Activated B cell treated with CpG ODN at 0.5 μM for 24 hours (primary cell): ENCODE measurements at regions not wholly inside any gene's neighbourhood (a gene's known extent, or its start where the extent isn't known, plus 50 kb on each side); places are given as distances from the start of the nearest gene placed in this dataset.

Experiments used
- ATAC-seq: fragments of 200-7000 bp; cut with Tn5 transposase; one replicate; pipeline ENCODE4 v1.10.0; 2021; ENCODE audit warnings: low read depth, mild to moderate bottlenecking, moderate library complexity
- CTCF ChIA-PET: fragments of 350-600 bp; sonication (Branson Sonifier 250); formaldehyde crosslinking; loops from one replicate; lab custom pipeline; 2021; ENCODE audit warnings: antibody characterized with exemption; lab: Charles Lee
- POLR2A ChIA-PET: fragments of 350-600 bp; sonication (Branson Sonifier 250); formaldehyde crosslinking; loops from one replicate; lab custom pipeline; 2021; ENCODE audit warnings: antibody characterized with exemption; lab: Charles Lee
- DNase-seq: peaks from one replicate; pipeline ENCODE4 v3.0.0; 2022
- H3K27ac Mint-ChIP-seq: one replicate; pipeline ENCODE4 v1.8.0; 2020; ENCODE audit warnings: mixed read lengths
- H3K27me3 Mint-ChIP-seq: one replicate; pipeline ENCODE4 v1.8.0; 2021; ENCODE audit warnings: mixed read lengths
- H3K36me3 Mint-ChIP-seq: one replicate; pipeline ENCODE4 v1.8.0; 2021; ENCODE audit warnings: low read depth, mixed read lengths
- H3K4me1 Mint-ChIP-seq: one replicate; pipeline ENCODE4 v1.8.0; 2021; ENCODE audit warnings: mixed read lengths
- H3K4me3 Mint-ChIP-seq: one replicate; pipeline ENCODE4 v1.8.0; 2020; ENCODE audit warnings: mild to moderate bottlenecking, mixed read lengths
- H3K9me3 Mint-ChIP-seq: one replicate; pipeline ENCODE4 v1.8.0; 2020; ENCODE audit warnings: mixed read lengths
- CTCF ChIP-seq: fragments of 200-600 bp; IDR thresholded peaks from one replicate; pipeline ENCODE4 v1.8.0; 2022; ENCODE audit warnings: antibody characterized with exemption, mild to moderate bottlenecking
- intact Hi-C: fragments of 100-400 bp; cut with micrococcal nuclease; formaldehyde crosslinking; loops from one replicate; pipeline ENCODE4 v1.15.1; 2024

- Mint-ChIP-seq H3K9me3 (no peaks in the 10 kb centered on the region), H3K27ac (no peak overlapping the region), H3K4me1 (no peaks in the 10 kb centered on the region), H3K4me3 (no peak overlapping the region), H3K36me3 (no peaks in the 10 kb centered on the region), H3K27me3 (no peaks in the 10 kb centered on the region)
- ChIA-PET CTCF (no interaction called here), POLR2A (no interaction called here)
- DNase-seq = no peak
- no peak for ATAC-seq
- TF ChIP-seq CTCF = no peak
- intact Hi-C loops = loop anchor here (2.0 kb wide), 1 partner anchor 386 kb away; no protein-coding TSS in a partner anchor
Observed at GRCh38 chr3:27943106-27943505, 221.0 kb upstream of the EOMES start.

GRCh38 chr3:27945229-27945628, 223.1 kb upstream of the EOMES start:
- Mint-ChIP-seq H3K4me1 (no peaks in the 10 kb centered on the region), H3K36me3 (no peaks in the 10 kb centered on the region), H3K27me3 (no peaks in the 10 kb centered on the region), H3K9me3 (peaks cover 4% of the 10 kb centered on the region), H3K4me3 (no peak overlapping the region), H3K27ac (no peak overlapping the region)
- ATAC-seq (no peak), DNase-seq (no peak)
- ChIA-PET POLR2A (no interaction called here), CTCF (no interaction called here)
- TF ChIP-seq CTCF = no peak
- intact Hi-C loops = no loop called here

GRCh38 chr3:27960133-27960532, 238.0 kb upstream of the EOMES start:
- intact Hi-C loops = no loop called here
- H3K27me3 Mint-ChIP-seq = no peaks in the 10 kb centered on the region
- H3K4me1 Mint-ChIP-seq = no peaks in the 10 kb centered on the region
- no peak overlapping the region for H3K4me3 Mint-ChIP-seq
- TF ChIP-seq CTCF = no peak
- H3K9me3 Mint-ChIP-seq = peaks cover 3% of the 10 kb centered on the region
- H3K36me3 Mint-ChIP-seq = no peaks in the 10 kb centered on the region
- POLR2A ChIA-PET = no interaction called here
- H3K27ac Mint-ChIP-seq = no peak overlapping the region
- ATAC-seq (no peak), DNase-seq (no peak)
- CTCF ChIA-PET = no interaction called here

GRCh38 chr3:27963519-27963918, 241.4 kb upstream of the EOMES start:
- Mint-ChIP-seq H3K27ac (no peak overlapping the region), H3K36me3 (no peaks in the 10 kb centered on the region), H3K27me3 (no peaks in the 10 kb centered on the region), H3K9me3 (no peaks in the 10 kb centered on the region), H3K4me1 (no peaks in the 10 kb centered on the region), H3K4me3 (no peak overlapping the region)
- ChIA-PET CTCF (no interaction called here), POLR2A (no interaction called here)
- intact Hi-C loops = no loop called here
- DNase-seq (no peak), ATAC-seq (no peak)
- TF ChIP-seq CTCF = no peak

- no peak for TF ChIP-seq CTCF
- ChIA-PET CTCF (no interaction called here), POLR2A (no interaction called here)
- ATAC-seq (no peak), DNase-seq (no peak)
- H3K36me3 Mint-ChIP-seq = no peaks in the 10 kb centered on the region
- no peak overlapping the region for H3K4me3 Mint-ChIP-seq
- no peaks in the 10 kb centered on the region for H3K27me3 Mint-ChIP-seq
- H3K9me3 Mint-ChIP-seq = no peaks in the 10 kb centered on the region
- intact Hi-C loops = no loop called here
- H3K27ac Mint-ChIP-seq = no peak overlapping the region
- H3K4me1 Mint-ChIP-seq = no peaks in the 10 kb centered on the region
Observed at GRCh38 chr3:27971600-27971999, 249.5 kb upstream of the EOMES start.
